HG02981 (cell line): ENCODE measurements at regions not wholly inside any gene's neighbourhood (a gene's known extent, or its start where the extent isn't known, plus 50 kb on each side); places are given as distances from the start of the nearest gene placed in this dataset.
"Not testable (repeated sequence)": the region's sequence is repeated elsewhere in the genome, so short reads cannot be mapped to it uniquely, and the experiment has no call there.

Experiments used
- ATAC-seq: cut with Tn5 transposase; IDR thresholded peaks from one replicate; pipeline ENCODE4 v1.9.1; 2021; ENCODE audit warnings: mild to moderate bottlenecking, moderate library complexity; ENCODE audit not compliant: unreplicated experiment

- ATAC-seq, result no peak
These were observed 265.6 kb upstream of the SFSWAP start for GRCh38 chr12:131445184-131445774.

- no peak for ATAC-seq
These were observed 265.1 kb upstream of the SFSWAP start for GRCh38 chr12:131445795-131446194.

- not testable (repeated sequence) for ATAC-seq
These were observed 263.3 kb upstream of the SFSWAP start for GRCh38 chr12:131447636-131448035.

GRCh38 chr12:131448254-131448795, 262.6 kb upstream of the SFSWAP start:
- no peak for ATAC-seq

GRCh38 chr12:131449027-131449426, 261.9 kb upstream of the SFSWAP start:
- ATAC-seq, result no peak

GRCh38 chr12:131452444-131452860, 258.4 kb upstream of the SFSWAP start:
- no peak for ATAC-seq

GRCh38 chr12:131454418-131455217, 256.3 kb upstream of the SFSWAP start:
- peak; percentile 98 for ATAC-seq

- no peak for ATAC-seq
These were observed 255.7 kb upstream of the SFSWAP start for GRCh38 chr12:131455218-131455506.

GRCh38 chr12:131455581-131456110, 255.2 kb upstream of the SFSWAP start:
- ATAC-seq, result no peak

- no peak for ATAC-seq
These were observed 254.4 kb upstream of the SFSWAP start for GRCh38 chr12:131456301-131457027.

- no peak for ATAC-seq
These were observed 253.9 kb upstream of the SFSWAP start for GRCh38 chr12:131457028-131457310.

GRCh38 chr12:131457331-131458047, 253.4 kb upstream of the SFSWAP start:
- no peak for ATAC-seq

- no peak for ATAC-seq
These were observed 252.9 kb upstream of the SFSWAP start for GRCh38 chr12:131458048-131458374.

- ATAC-seq, result no peak
These were observed 251.7 kb upstream of the SFSWAP start for GRCh38 chr12:131458931-131459772.

GRCh38 chr12:131459773-131460365, 251.0 kb upstream of the SFSWAP start:
- no peak for ATAC-seq

GRCh38 chr12:131460520-131460919, 250.4 kb upstream of the SFSWAP start:
- no peak for ATAC-seq

- ATAC-seq, result no peak
These were observed 249.8 kb upstream of the SFSWAP start for GRCh38 chr12:131461096-131461495.

GRCh38 chr12:131463174-131463573, 247.7 kb upstream of the SFSWAP start:
- no peak for ATAC-seq

- no peak for ATAC-seq
These were observed 246.8 kb upstream of the SFSWAP start for GRCh38 chr12:131464081-131464480.

GRCh38 chr12:131466306-131466705, 244.6 kb upstream of the SFSWAP start:
- ATAC-seq, result no peak
